ES-I3 (cell line): ENCODE measurements at regions not wholly inside any gene's neighbourhood (a gene's known extent, or its start where the extent isn't known, plus 50 kb on each side); places are given as distances from the start of the nearest gene placed in this dataset.

Experiments
- H3K36me3 ChIP-seq: 2 replicates; pipeline ENCODE4 v1.6.1; 2013; ENCODE audit warnings: mild to moderate bottlenecking, low read length, control low read depth, moderate library complexity; ENCODE audit not compliant: insufficient read depth
- H3K4me1 ChIP-seq: 2 replicates; pipeline ENCODE4 v1.6.1; 2013; ENCODE audit warnings: mild to moderate bottlenecking, control low read depth, low read length; ENCODE audit not compliant: insufficient read depth
- H3K9ac ChIP-seq: 2 replicates; pipeline ENCODE4 v1.6.1; 2013; ENCODE audit warnings: low read depth, mild to moderate bottlenecking, low read length, moderate library complexity
- H3K9me3 ChIP-seq: 2 replicates; pipeline ENCODE4 v1.6.1; 2013; ENCODE audit warnings: mild to moderate bottlenecking, low read length, moderate library complexity; ENCODE audit not compliant: control insufficient read depth, insufficient read depth

DNA sequence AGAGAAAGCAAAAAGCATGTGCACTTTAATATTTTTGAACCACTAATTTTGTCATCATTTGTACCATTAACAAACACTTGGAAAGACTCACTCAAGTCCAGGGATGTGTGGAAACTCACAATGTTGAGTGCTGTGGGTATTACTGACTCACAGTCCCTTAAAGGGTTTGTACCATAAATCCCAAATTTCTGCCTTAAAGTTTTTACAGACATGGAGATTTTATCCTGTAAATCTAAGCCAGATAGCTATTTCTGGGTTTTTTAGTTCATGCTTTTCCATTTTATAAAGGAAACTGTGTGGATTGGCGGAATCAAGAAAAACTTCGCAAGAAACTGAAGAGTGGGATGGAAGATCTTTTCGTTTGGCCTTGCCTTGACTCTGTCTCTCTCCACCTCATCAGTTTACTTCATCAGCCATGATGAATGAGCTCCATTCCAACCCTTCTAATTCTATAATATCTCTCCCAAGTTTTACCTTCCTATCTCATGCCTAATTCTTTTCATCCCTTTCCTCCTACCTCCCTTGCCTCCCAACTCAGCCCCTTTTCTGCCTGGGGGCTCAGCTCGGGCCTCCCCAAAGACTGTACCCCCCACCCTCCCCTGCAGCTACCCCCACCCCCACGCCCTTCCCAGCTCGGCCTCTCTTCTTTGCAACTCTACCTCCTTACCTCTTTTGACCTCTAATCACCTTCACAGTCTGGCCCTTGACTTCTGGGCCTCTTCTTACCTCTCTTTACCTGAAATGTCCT, 218.5 kb upstream of the MKLN1 start:
- H3K9me3 ChIP-seq = no peaks in the 10 kb centered on the region
- peaks cover 22% of the 10 kb centered on the region for H3K4me1 ChIP-seq
- no peaks in the 10 kb centered on the region for H3K36me3 ChIP-seq
- H3K9ac ChIP-seq = peak overlapping the region; percentile 89

DNA sequence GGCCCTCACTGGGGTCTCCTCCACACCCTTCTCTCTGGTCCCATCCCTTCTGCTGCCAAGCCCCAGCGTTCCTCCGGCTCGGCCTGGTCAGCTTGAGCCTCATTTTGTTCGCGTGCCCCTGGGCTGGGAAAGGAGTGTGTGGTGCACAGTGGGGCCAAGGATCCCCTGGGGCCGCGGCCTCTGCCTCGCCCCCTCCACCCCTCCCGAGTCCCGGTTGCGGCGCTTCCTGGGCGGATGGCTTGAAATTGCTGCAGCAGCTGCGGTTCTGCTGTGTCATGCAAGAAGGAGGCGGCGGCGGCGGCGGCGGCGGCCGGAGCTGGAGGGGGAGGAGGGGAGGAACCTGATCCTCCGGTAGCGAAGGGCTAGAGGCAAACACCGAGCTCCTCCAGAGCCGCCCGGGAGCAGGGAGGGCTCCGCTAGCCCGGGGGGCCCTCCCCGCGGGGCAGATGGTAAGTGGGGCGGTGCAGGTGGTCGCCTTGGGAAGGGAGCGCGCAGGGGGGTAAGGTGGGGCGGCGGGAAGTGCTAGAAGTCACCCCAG, 217.8 kb upstream of the MKLN1 start:
- Histone ChIP-seq H3K9ac (peak overlapping the region; percentile 79), H3K36me3 (no peaks in the 10 kb centered on the region), H3K9me3 (no peaks in the 10 kb centered on the region), H3K4me1 (peaks cover 20% of the 10 kb centered on the region)

DNA sequence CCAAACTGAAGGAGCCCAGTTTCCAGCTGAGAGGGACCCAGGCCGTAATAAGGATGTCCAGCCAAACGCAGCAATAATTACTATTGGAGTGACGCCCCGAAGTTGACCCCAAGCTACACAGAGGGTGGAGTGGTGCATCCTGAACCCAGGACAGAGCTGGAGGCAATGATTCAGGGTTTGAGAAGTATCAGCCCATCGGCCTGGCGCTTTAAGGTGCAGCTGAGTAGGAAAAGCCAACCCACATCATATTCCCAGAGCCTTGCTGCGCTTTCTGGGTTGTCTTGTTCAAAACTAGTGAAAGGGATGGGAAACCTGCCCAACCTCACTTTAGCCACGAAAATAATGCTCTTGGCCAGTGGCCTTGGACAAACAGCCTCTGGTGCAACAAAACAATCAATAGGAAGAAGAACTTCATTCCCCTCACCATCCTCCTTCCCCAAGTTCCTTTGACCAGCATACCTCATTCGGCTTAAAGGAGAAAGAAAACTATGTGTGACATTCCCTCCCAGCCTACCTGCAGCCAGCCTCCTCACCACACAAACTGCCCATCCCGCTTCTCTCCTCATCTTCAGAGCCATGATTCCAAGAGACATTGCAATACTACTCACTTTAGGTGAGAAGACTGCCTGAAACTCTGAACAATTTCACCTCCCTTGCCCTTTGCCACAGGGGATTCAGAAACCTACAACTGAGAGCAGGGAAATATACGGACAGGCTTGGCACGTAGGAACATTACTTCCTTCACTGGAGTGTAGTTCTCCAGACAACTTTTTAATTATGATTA, 217.2 kb upstream of the MKLN1 start:
- no peaks in the 10 kb centered on the region for H3K9me3 ChIP-seq

DNA sequence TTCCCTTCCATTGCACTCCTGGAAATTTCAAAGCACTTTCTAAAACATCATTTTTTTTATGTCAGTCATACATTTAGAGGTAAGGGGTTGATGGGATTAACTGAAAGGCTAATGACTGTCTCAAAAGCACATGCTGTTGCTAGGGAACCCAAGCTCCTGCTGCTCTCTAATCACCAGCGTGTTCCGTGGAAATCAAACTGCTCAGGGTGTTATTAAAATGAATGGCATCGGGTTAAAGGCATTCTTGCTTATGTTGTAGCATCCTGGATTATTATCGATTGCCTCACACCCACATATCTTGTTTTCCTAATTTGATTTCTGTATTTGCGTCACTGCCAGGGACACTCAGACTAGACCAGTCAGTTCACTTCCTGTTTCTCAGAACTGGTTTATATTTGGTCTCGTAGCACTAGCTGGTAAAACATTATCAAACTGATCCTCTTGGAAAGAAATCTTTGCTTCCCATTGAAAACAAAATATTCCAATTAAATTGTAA, 216.5 kb upstream of the MKLN1 start:
- Histone ChIP-seq H3K9me3 (no peaks in the 10 kb centered on the region), H3K36me3 (no peaks in the 10 kb centered on the region), H3K9ac (peak overlapping the region; percentile 79; the same call in 1 of the 2 replicates), H3K4me1 (peaks cover 15% of the 10 kb centered on the region)

More for the DNA sequence above, 217.2 kb upstream of the MKLN1 start:
- Histone ChIP-seq H3K9ac (peak overlapping the region; percentile 79), H3K36me3 (no peaks in the 10 kb centered on the region), H3K4me1 (peaks cover 15% of the 10 kb centered on the region)

DNA sequence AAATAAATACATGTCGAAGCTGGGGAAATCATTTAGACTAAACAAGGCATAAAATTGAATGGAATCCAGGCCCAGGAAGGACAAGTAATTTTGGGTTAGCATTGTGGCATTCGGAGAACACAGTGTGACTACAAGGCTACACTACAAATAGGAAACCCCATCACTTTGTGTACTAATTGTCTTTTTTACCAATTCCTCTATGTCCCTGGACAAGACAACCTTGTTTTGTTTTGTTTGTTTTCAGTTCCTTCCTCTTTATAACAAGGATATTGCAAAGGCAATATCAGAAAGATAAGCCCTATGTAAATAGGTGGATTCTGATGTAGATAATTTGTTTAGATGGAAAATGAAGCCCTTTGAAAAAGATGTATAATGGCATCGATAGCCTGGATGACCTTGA, 215.9 kb upstream of the MKLN1 start:
- no peak overlapping the region for H3K9ac ChIP-seq
- H3K4me1 ChIP-seq = peaks cover 15% of the 10 kb centered on the region
- no peaks in the 10 kb centered on the region for H3K36me3 ChIP-seq
- H3K9me3 ChIP-seq = no peaks in the 10 kb centered on the region

DNA sequence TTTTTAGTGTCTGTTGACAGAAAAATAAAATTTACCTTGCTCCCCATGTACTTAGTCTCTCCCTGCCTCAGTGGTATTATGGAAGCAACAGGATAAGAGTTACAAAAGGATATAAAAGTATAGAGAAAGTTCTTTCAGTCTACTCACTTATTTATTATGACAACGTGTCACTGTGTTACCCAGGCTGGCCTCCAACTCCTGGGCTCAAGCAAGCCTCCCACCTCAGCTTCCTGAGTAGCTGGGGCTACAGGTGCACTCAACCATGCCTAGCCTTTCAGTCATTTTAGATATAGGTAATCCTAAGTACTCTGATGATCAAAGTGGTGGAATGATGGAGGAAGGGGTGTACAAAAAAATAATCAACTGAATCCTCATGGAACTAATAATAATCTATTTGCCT, 215.2 kb upstream of the MKLN1 start:
- H3K9ac ChIP-seq = no peak overlapping the region
- H3K9me3 ChIP-seq = no peaks in the 10 kb centered on the region
- H3K4me1 ChIP-seq = peaks cover 15% of the 10 kb centered on the region
- H3K36me3 ChIP-seq = no peaks in the 10 kb centered on the region

DNA sequence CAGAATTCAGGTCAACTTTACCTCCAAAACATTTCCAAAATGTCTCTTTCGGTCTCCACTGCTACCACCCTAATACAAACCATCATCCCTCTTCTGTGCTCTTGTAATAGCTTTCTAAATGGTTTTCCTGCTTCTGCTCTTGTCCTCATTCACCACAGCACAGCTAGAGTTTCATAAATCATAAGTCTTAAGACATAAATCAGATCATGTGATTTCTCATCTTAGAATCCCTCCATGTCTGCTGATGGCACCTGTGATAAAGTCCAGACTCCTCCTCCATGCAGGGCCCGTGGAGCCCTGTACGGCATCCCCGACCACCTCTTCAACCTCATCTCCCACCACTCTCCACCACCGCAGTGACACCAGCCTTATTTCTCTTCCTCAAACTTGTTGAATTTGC, 212.3 kb upstream of the MKLN1 start:
- H3K9me3 ChIP-seq = peaks cover 10% of the 10 kb centered on the region
- H3K9ac ChIP-seq = no peak overlapping the region
- no peaks in the 10 kb centered on the region for H3K36me3 ChIP-seq
- peaks cover 8% of the 10 kb centered on the region for H3K4me1 ChIP-seq

DNA sequence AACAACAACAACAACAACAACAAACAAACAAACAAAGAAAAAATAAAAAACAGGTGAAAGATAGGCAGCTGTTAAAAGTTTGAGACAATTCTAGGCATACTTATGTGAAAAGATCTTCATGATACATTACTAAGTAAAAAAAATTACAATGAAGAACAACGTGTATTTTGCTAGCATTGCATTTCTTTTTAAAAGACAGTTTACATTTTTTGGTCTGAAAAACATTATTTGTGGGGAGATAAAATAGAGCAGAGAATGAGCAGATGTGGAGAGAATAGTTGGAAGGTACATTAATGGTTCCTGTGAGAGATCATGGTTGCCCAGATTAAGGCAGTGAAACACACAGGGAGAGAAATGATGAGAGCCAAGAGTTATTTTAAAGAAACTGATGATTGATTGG, 210.2 kb upstream of the MKLN1 start:
- no peak overlapping the region for H3K9ac ChIP-seq
- peaks cover 10% of the 10 kb centered on the region for H3K9me3 ChIP-seq
- no peaks in the 10 kb centered on the region for H3K36me3 ChIP-seq
- H3K4me1 ChIP-seq = no peaks in the 10 kb centered on the region

DNA sequence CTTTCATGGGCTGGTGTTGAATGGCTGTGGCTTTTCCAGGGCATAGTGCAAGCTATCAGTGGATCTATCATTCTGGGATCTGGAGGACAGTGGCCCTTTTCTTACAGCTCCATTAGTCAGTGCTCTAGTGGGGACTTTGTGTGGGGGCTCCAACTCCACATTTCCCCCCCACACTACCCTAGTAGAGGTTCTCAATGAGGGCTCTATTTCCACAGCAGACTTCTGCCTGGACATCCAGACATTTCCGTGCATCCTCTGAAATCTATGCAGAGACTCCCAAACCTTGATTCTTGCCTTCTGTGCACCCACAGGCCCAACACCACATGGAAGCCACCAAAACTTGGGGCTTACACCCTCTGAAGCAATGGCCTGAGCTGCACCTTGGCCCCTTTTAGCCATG, 208.3 kb upstream of the MKLN1 start:
- Histone ChIP-seq H3K36me3 (no peaks in the 10 kb centered on the region), H3K9ac (no peak overlapping the region), H3K9me3 (peaks cover 10% of the 10 kb centered on the region), H3K4me1 (no peaks in the 10 kb centered on the region)

DNA sequence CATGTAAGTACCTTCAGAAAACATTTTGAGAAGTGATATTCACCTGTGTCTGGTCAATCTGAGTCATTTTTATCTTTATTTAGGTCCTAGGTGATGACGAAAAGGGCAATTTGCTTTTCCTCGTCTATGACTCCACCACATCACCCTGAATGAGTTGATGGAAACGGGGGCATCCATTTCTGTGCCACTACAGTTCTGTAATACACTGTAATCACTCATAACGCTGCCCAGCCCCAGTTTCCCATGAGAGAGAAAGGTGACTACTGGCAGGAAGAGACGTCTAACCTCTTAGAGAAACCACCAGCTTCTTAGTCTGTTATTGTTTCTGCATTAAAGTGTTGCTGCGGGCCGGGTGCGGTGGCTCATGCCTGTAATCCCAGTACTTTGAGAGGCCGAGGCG, 205.3 kb upstream of the MKLN1 start:
- H3K9ac ChIP-seq = no peak overlapping the region
- no peaks in the 10 kb centered on the region for H3K4me1 ChIP-seq
- H3K9me3 ChIP-seq = peaks cover 10% of the 10 kb centered on the region
- H3K36me3 ChIP-seq = no peaks in the 10 kb centered on the region

DNA sequence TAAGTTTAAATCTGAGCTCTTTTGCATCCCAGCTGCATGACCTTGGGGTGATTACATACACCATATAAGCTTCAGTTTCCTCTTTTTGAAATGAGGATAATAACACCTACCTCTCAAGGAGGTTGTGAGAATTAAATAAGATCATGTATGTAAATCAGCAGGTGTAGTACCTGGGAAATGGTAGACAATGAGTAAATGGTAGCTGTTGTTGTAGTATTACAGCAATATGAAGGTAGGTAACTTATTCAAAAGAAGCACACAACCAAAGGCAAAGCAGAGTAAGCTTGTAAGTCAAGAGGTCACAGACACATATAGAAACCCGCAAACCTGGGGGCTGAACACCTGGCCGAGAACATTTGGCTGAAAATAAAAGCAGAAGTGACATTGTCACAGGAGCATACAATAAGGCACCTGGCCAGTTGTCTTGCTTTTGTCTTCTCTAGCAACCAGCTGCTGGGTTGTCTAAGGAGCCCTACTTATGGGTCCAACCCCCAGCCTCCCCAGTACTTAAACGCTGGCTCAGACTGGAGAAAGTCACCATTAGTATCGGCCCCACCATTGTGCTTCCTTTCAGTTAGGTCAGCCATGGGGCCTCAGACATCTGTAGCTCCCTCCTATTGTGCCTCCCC, 203.6 kb upstream of the MKLN1 start:
- no peaks in the 10 kb centered on the region for H3K36me3 ChIP-seq
- no peak overlapping the region for H3K9ac ChIP-seq
- H3K4me1 ChIP-seq = no peaks in the 10 kb centered on the region
- H3K9me3 ChIP-seq = peaks cover 3% of the 10 kb centered on the region; the same call in 1 of the 2 replicates

DNA sequence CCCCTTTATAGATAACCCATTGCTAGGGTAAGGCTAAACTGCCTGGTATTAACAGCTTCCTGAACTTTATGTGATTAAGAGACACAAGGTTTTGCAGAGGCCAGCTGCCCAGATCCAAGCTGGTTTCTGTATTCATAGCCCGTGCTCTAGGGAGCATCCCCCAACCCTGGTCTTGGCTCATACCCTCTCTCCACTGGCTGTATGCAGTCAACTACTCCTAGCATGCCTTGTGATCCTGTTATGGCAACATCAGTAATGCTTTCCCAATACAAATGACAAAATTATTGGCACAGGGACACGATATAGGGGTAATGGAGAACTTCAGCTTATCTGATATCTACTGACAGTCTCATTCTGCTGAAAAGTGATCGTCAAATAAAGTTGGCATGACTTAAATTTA, 202.8 kb upstream of the MKLN1 start:
- H3K9me3 ChIP-seq = no peaks in the 10 kb centered on the region
- H3K4me1 ChIP-seq = no peaks in the 10 kb centered on the region
- H3K9ac ChIP-seq = no peak overlapping the region
- H3K36me3 ChIP-seq = no peaks in the 10 kb centered on the region

DNA sequence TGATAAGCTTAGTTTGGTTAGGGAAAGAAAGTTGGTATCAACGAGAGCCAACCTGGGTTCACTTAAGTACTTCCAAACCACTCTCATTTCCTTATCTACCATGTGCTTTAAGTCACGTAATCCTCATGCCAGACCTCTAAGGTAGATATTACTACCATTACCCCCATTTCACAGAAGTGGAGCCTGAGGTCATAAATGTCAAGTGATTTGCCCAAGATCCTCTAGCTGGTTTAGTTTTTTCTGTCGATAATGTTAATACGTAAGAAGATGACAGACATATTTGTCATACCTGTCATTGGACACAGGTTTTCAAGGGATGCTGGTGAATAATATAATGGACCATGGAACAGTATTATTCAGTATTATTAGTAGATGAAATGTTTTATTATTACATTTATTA, 197.4 kb upstream of the MKLN1 start:
- H3K36me3 ChIP-seq = no peaks in the 10 kb centered on the region
- no peak overlapping the region for H3K9ac ChIP-seq
- H3K4me1 ChIP-seq = no peaks in the 10 kb centered on the region

DNA sequence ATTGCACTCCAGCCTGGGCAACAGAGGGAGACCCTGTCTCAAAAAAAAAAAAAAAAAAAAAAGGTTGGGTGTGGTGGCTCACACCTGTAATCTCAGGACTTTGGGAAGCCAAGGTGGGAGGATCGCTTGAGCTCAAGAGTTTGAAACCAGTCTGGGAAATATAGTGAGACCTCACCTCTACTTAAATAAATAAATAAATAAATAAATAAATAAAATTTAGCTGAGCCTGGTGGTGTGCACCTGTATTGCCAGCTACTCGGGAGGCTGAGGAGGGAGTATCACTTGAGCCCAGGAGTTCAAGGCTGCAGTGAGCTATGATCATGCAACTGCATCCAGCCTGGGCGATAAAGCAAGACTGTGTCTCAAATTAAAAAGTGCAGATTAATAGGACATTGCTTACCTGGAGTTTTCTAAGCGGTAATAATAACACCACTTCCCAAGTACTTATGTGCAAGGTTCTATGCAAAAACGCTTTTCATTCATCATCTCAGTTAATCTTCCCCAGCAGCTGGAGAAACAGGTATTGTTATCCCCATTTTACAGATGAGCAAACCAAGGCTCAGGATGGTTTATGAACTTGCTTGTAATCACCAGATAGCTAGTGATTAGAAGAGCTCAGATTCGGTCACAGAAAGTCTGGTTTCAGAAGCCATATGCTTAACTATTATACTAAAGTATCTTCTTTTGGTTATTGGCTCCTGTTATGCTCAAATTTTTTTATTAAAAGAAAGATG, 196.5 kb upstream of the MKLN1 start:
- Histone ChIP-seq H3K9me3 (no peaks in the 10 kb centered on the region), H3K9ac (no peak overlapping the region), H3K4me1 (no peaks in the 10 kb centered on the region), H3K36me3 (no peaks in the 10 kb centered on the region)

More for the DNA sequence above, 197.4 kb upstream of the MKLN1 start:
- H3K9me3 ChIP-seq = no peaks in the 10 kb centered on the region
